SJSA1 (cell line): ENCODE measurements at regions not wholly inside any gene's neighbourhood (a gene's known extent, or its start where the extent isn't known, plus 50 kb on each side); places are given as distances from the start of the nearest gene placed in this dataset.
"Not testable (repeated sequence)": the region's sequence is repeated elsewhere in the genome, so short reads cannot be mapped to it uniquely, and the experiment has no call there.

Experiments used
- DNase-seq, 2 experiments: peaks; one replicate each; pipeline ENCODE4 v3.0.0-alpha.2; 2015 to 2020; ENCODE audit warnings: low spot score in 2 of 2, low read depth in 1 of 2
- H3K27ac ChIP-seq: fragments of 250-450 bp; sonication (Bioruptor Pico); 2 replicates; pipeline ENCODE4 v1.5.1; 2020; ENCODE audit warnings: mild to moderate bottlenecking, moderate library complexity
- H3K27me3 ChIP-seq: fragments of 250-450 bp; sonication (Bioruptor Pico); replicated peaks from 2 replicates; pipeline ENCODE4 v1.5.1; 2020; ENCODE audit warnings: mild to moderate bottlenecking, moderate library complexity
- H3K36me3 ChIP-seq: fragments of 250-450 bp; sonication (Bioruptor Pico); 2 replicates; pipeline ENCODE4 v1.5.1; 2020; ENCODE audit warnings: mild to moderate bottlenecking
- H3K4me1 ChIP-seq: fragments of 250-450 bp; sonication (Bioruptor Pico); replicated peaks from 2 replicates; pipeline ENCODE4 v1.6.1; 2021; ENCODE audit warnings: mild to moderate bottlenecking
- H3K4me3 ChIP-seq: fragments of 250-450 bp; sonication (Bioruptor Pico); 2 replicates; pipeline ENCODE4 v1.5.1; 2020; ENCODE audit warnings: mild to moderate bottlenecking
- H3K9me3 ChIP-seq: fragments of 250-450 bp; sonication (Bioruptor Pico); replicated peaks from 2 replicates; pipeline ENCODE4 v1.5.1; 2020; ENCODE audit warnings: mild to moderate bottlenecking

DNA sequence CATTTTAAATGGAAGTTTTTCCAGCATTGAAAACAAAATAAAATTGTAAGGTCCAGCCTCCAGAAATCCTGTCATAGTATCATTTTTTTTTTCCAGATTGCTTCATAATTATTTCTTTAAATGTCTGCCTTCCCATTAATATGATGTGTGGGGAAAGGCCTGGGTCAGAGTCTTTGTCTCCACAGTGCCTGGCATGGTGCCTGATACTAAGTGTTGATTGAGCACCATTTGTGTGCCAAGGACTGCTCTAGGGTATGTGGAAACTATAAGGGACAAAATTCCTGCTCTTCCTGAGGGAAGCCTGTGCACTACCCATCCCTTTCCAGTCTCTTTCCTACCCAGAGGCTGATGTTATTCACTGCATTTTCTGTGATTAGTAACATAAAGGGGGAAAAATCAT is 53.1 kb upstream of the BEND4 start:
- no peak overlapping the region for H3K4me3 ChIP-seq
- H3K9me3 ChIP-seq: no peaks in the 10 kb centered on the region
- H3K4me1 ChIP-seq: no peaks in the 10 kb centered on the region
- H3K27ac ChIP-seq: no peak overlapping the region
- no peak for DNase-seq
- no peaks in the 10 kb centered on the region for H3K27me3 ChIP-seq
- no peaks in the 10 kb centered on the region for H3K36me3 ChIP-seq

DNA sequence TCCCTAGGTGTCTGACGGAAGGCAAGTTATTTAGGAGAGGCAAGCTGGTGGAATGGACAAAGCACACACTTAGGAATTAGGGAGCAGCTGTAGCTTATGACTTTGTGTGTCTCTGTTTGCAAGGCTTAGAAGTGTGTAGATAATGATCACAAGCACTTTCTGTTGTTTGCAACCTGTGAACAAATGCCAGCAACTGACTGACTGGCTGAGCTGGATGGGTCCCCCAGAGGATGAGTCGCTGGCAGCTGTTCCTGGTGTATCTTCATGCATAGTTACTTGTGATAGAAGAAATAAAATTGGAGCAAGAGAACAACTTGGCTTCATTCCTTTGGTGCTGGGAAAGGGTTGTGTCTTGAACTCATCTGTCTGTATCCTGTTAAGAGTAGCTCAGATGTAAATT is 64.2 kb upstream of the BEND4 start:
- no peak for DNase-seq
- Histone ChIP-seq H3K4me1 (no peaks in the 10 kb centered on the region), H3K4me3 (no peak overlapping the region), H3K27ac (no peak overlapping the region), H3K36me3 (no peaks in the 10 kb centered on the region), H3K9me3 (no peaks in the 10 kb centered on the region), H3K27me3 (no peaks in the 10 kb centered on the region)

GRCh38 chr4:42225286-42225685 is 72.8 kb upstream of the BEND4 start:
- Histone ChIP-seq H3K27me3 (no peaks in the 10 kb centered on the region), H3K4me3 (no peak overlapping the region), H3K27ac (no peak overlapping the region), H3K9me3 (no peaks in the 10 kb centered on the region), H3K4me1 (no peaks in the 10 kb centered on the region), H3K36me3 (no peaks in the 10 kb centered on the region)
- DNase-seq: no peak

- no peaks in the 10 kb centered on the region for H3K4me1 ChIP-seq
- H3K27me3 ChIP-seq: no peaks in the 10 kb centered on the region
- no peak overlapping the region for H3K27ac ChIP-seq
- no peaks in the 10 kb centered on the region for H3K36me3 ChIP-seq
- no peaks in the 10 kb centered on the region for H3K9me3 ChIP-seq
- no peak overlapping the region for H3K4me3 ChIP-seq
- no peak for DNase-seq
Measured at GRCh38 chr4:42234817-42235216, 82.4 kb upstream of the BEND4 start.

DNA sequence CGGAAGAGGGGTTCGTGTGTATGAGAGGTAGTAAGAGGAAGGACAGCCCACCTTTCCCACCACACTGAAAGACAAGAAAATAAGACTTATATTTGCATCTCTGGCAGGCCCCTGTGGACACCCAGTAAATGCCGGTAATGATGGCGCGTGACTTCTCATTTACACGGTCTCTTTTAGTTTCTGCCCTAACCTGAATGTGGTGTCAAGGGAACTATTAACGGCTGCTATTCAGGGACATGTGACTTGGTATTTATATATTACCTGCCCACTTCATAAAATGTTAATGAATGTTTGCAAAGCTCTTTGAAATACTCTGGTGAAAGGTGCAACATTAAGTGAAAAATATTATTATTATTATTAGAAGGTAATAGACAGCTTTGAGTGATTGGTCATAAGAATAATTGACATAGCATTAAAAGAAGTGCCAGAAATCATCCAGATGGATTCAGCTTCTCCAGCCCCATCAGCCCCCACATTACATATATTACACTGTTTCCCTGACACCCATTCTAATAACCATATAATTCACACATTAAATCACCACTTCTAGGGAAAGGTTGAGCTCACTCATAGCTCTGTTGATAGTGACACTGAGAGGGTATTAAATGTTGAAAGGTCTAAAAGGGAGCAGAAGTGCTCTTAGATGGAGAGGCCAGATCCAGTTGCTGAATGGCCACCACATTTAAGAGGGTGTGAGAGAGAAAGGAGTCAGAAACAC is 83.0 kb upstream of the BEND4 start:
- no peaks in the 10 kb centered on the region for H3K27me3 ChIP-seq
- no peaks in the 10 kb centered on the region for H3K36me3 ChIP-seq
- DNase-seq: no peak
- H3K9me3 ChIP-seq: no peaks in the 10 kb centered on the region
- no peak overlapping the region for H3K27ac ChIP-seq
- H3K4me3 ChIP-seq: no peak overlapping the region
- no peaks in the 10 kb centered on the region for H3K4me1 ChIP-seq

GRCh38 chr4:42237010-42237409 is 84.6 kb upstream of the BEND4 start:
- Histone ChIP-seq H3K9me3 (no peaks in the 10 kb centered on the region), H3K4me3 (no peak overlapping the region), H3K27ac (no peak overlapping the region), H3K4me1 (no peaks in the 10 kb centered on the region), H3K27me3 (no peaks in the 10 kb centered on the region), H3K36me3 (no peaks in the 10 kb centered on the region)
- DNase-seq: no peak

GRCh38 chr4:42237451-42237850 is 85.0 kb upstream of the BEND4 start:
- Histone ChIP-seq H3K4me3 (no peak overlapping the region), H3K9me3 (no peaks in the 10 kb centered on the region), H3K27me3 (no peaks in the 10 kb centered on the region)

GRCh38 chr4:42248972-42249371 is 96.5 kb upstream of the BEND4 start:
- H3K36me3 ChIP-seq: no peaks in the 10 kb centered on the region
- H3K9me3 ChIP-seq: no peaks in the 10 kb centered on the region
- DNase-seq: no peak
- H3K27me3 ChIP-seq: no peaks in the 10 kb centered on the region
- H3K4me1 ChIP-seq: no peaks in the 10 kb centered on the region
- no peak overlapping the region for H3K27ac ChIP-seq
- no peak overlapping the region for H3K4me3 ChIP-seq

More at GRCh38 chr4:42237451-42237850, 85.0 kb upstream of the BEND4 start:
- H3K27ac ChIP-seq: no peak overlapping the region
- no peaks in the 10 kb centered on the region for H3K36me3 ChIP-seq
- H3K4me1 ChIP-seq: no peaks in the 10 kb centered on the region
- DNase-seq: no peak

- no peak for DNase-seq
- no peaks in the 10 kb centered on the region for H3K36me3 ChIP-seq
- H3K27me3 ChIP-seq: no peaks in the 10 kb centered on the region
- H3K9me3 ChIP-seq: no peaks in the 10 kb centered on the region
- no peak overlapping the region for H3K27ac ChIP-seq
- no peaks in the 10 kb centered on the region for H3K4me1 ChIP-seq
- H3K4me3 ChIP-seq: no peak overlapping the region
Measured at GRCh38 chr4:42252315-42252714, 99.9 kb upstream of the BEND4 start.

GRCh38 chr4:42257645-42258044 is 105.2 kb upstream of the BEND4 start:
- H3K4me3 ChIP-seq, H3K4me1 ChIP-seq, H3K27me3 ChIP-seq, H3K9me3 ChIP-seq, DNase-seq, H3K36me3 ChIP-seq, H3K27ac ChIP-seq: not testable (repeated sequence)

DNA sequence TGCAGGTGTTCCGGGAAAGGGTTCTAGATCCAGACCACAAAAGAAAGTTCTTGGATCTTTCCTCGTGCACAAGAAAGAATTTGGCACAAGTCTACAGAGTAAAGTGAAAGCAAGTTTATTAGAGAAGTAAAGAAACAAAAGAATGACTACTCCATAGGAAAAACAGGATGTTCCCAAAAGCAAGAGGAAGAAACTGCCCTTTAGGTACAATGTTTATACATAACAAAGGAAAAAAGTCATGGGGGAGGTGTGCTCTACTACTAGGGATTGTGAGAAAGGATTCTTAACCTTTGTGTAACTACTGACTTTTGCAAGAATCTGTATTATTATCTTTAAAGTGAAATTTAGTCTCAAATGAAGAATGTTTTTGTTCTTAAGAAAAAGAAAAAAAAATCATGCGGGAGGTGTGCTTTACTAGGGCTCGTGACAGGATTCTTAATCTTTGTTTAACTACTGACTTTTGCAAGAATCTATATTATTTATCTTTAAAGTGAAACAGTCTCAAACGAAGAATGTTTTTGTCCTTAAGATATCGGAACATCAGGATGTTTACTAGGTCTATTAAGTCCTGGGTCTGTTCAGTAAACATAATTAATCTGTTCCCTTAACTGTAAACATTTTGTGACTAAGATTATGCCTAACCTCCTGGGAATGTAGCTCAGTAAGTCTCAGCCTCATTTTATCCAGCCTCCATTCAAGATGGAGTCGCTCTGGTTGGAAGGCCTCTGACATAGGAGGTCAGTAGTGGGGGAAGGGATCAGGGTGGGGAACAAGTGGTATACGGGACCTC is 110.4 kb upstream of the BEND4 start:
- no peak overlapping the region for H3K4me3 ChIP-seq
- H3K4me1 ChIP-seq: no peaks in the 10 kb centered on the region
- no peaks in the 10 kb centered on the region for H3K27me3 ChIP-seq
- no peaks in the 10 kb centered on the region for H3K36me3 ChIP-seq
- no peak overlapping the region for H3K27ac ChIP-seq
- no peak for DNase-seq
- H3K9me3 ChIP-seq: no peaks in the 10 kb centered on the region

- H3K4me1 ChIP-seq: no peaks in the 10 kb centered on the region
- no peaks in the 10 kb centered on the region for H3K27me3 ChIP-seq
- no peak overlapping the region for H3K27ac ChIP-seq
- no peaks in the 10 kb centered on the region for H3K36me3 ChIP-seq
- H3K4me3 ChIP-seq: no peak overlapping the region
- H3K9me3 ChIP-seq: no peaks in the 10 kb centered on the region
- DNase-seq: no peak
Measured at GRCh38 chr4:42265782-42266602, 113.5 kb upstream of the BEND4 start.

- no peak for DNase-seq
- H3K4me1 ChIP-seq: no peaks in the 10 kb centered on the region
- no peaks in the 10 kb centered on the region for H3K27me3 ChIP-seq
- no peaks in the 10 kb centered on the region for H3K36me3 ChIP-seq
- no peaks in the 10 kb centered on the region for H3K9me3 ChIP-seq
- no peak overlapping the region for H3K27ac ChIP-seq
- no peak overlapping the region for H3K4me3 ChIP-seq
Measured at GRCh38 chr4:42267724-42268123, 115.3 kb upstream of the BEND4 start.

GRCh38 chr4:42268824-42269223 is 116.4 kb upstream of the BEND4 start:
- Histone ChIP-seq H3K36me3 (no peaks in the 10 kb centered on the region), H3K27me3 (no peaks in the 10 kb centered on the region), H3K4me1 (no peaks in the 10 kb centered on the region), H3K4me3 (no peak overlapping the region), H3K9me3 (no peaks in the 10 kb centered on the region), H3K27ac (no peak overlapping the region)
- DNase-seq: no peak
